Breast epithelium (tissue), 3 donors: ENCODE measurements at regions not wholly inside any gene's neighbourhood (a gene's known extent, or its start where the extent isn't known, plus 50 kb on each side); places are given as distances from the start of the nearest gene placed in this dataset.

ENCODE experiments used
- POLR2A ChIP-seq: fragments of 450-650 bp; IDR thresholded peaks from one replicate; pipeline ENCODE4 v1.6.1; 2016; ENCODE audit warnings: antibody characterized with exemption, mild to moderate bottlenecking, moderate library complexity
- POLR2AphosphoS5 ChIP-seq, 3 donors: sonication (generic); formaldehyde crosslinking; IDR thresholded peaks; one replicate each; pipeline ENCODE4 v1.6.1; 2017; ENCODE audit warnings: antibody characterized with exemption in 3 of 3
- TF ChIP-seq, protein P1 (sequence below), 3 donors: fragments of 450-650 bp; IDR thresholded peaks; one replicate each; pipeline ENCODE4 v1.5.1; 2016 to 2017; ENCODE audit warnings: antibody characterized with exemption in 3 of 3, mild to moderate bottlenecking in 3 of 3, moderate library complexity in 3 of 3

DNA sequence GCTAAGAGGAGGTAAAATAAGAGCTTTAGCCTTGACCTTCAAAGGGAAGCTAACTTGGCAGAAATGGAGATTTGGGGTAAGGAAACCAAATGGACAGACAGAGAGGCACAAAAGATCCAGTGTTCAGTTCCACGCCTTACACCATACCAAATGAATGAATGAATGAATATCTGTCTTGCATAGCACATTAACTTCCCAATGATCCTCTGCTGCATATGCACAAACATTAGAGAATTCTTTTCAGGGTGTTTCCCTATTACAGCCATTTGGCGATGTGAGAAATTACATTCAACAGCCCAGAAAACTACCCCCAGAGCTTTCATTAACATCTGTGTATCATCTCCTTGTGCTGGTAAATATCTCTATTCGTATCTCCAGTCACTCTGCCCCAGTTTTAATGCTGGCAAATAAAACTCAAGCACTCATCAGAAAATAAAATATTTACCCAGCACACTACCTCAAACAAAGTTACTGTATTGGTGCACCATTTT, 1056.2 kb downstream of the SORCS3 start:
- TF ChIP-seq, protein P1, sequence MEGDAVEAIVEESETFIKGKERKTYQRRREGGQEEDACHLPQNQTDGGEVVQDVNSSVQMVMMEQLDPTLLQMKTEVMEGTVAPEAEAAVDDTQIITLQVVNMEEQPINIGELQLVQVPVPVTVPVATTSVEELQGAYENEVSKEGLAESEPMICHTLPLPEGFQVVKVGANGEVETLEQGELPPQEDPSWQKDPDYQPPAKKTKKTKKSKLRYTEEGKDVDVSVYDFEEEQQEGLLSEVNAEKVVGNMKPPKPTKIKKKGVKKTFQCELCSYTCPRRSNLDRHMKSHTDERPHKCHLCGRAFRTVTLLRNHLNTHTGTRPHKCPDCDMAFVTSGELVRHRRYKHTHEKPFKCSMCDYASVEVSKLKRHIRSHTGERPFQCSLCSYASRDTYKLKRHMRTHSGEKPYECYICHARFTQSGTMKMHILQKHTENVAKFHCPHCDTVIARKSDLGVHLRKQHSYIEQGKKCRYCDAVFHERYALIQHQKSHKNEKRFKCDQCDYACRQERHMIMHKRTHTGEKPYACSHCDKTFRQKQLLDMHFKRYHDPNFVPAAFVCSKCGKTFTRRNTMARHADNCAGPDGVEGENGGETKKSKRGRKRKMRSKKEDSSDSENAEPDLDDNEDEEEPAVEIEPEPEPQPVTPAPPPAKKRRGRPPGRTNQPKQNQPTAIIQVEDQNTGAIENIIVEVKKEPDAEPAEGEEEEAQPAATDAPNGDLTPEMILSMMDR (IDR thresholded peaks at IDR 0.05): no peak
- TF ChIP-seq POLR2A: no peak
- no peak for TF ChIP-seq POLR2AphosphoS5 (IDR thresholded peaks at IDR 0.05)
